MCF 10A (cell line): ENCODE measurements at regions not wholly inside any gene's neighbourhood (a gene's known extent, or its start where the extent isn't known, plus 50 kb on each side); places are given as distances from the start of the nearest gene placed in this dataset.

ENCODE experiments used
- BruUV-seq: library from RNA; stranded (reverse); fragments of 400-500 nt; replicated peaks from 2 replicates; lab custom pipeline; 2021; lab: Mats Ljungman, UMichigan
- CTCF ChIA-PET: fragments of 300-600 bp; sonication (Branson Sonifier 250); formaldehyde crosslinking; extraction: SDS; loops from one replicate; lab custom pipeline; 2021; ENCODE audit warnings: antibody characterized with exemption, inconsistent platforms; lab: Yijun Ruan, JAX
- POLR2A ChIA-PET: fragments of 300-600, 350-650 bp; sonication (Branson Sonifier 250); formaldehyde crosslinking; extraction: SDS; loops from one replicate; lab custom pipeline; 2020; ENCODE audit warnings: antibody characterized with exemption, inconsistent platforms; lab: Yijun Ruan, JAX
- DNase-seq: peaks from one replicate; pipeline ENCODE4 v3.0.0-alpha.2; 2018; ENCODE audit not compliant: unreplicated experiment
- H3K27ac Mint-ChIP-seq: one replicate; pipeline ENCODE4 v1.8.0; 2022; ENCODE audit warnings: mild to moderate bottlenecking, low read depth, mixed read lengths; ENCODE audit not compliant: unreplicated experiment
- H3K27me3 Mint-ChIP-seq: one replicate; pipeline ENCODE4 v1.8.0; 2022; ENCODE audit warnings: mixed read lengths; ENCODE audit not compliant: insufficient read depth, unreplicated experiment
- H3K36me3 Mint-ChIP-seq: one replicate; pipeline ENCODE4 v1.8.0; 2022; ENCODE audit warnings: mild to moderate bottlenecking, moderate library complexity, mixed read lengths; ENCODE audit not compliant: insufficient read depth, unreplicated experiment
- H3K4me1 Mint-ChIP-seq: one replicate; pipeline ENCODE4 v1.8.0; 2022; ENCODE audit warnings: mixed read lengths; ENCODE audit not compliant: insufficient read depth, unreplicated experiment
- H3K4me3 Mint-ChIP-seq: one replicate; pipeline ENCODE4 v1.8.0; 2022; ENCODE audit warnings: mild to moderate bottlenecking, moderate library complexity, mixed read lengths; ENCODE audit not compliant: unreplicated experiment
- H3K9me3 Mint-ChIP-seq: one replicate; pipeline ENCODE4 v1.8.0; 2022; ENCODE audit warnings: mixed read lengths; ENCODE audit not compliant: unreplicated experiment
- intact Hi-C: fragments of 100-400 bp; cut with micrococcal nuclease; formaldehyde crosslinking; loops from 2 replicates; pipeline ENCODE4 v1.14.1; 2022
- TF ChIP-seq, protein P1 (sequence below): fragments of 200-600 bp; IDR thresholded peaks from one replicate; pipeline ENCODE4 v1.8.0; 2022; ENCODE audit warnings: antibody characterized with exemption, mild to moderate bottlenecking; ENCODE audit not compliant: unreplicated experiment

DNA sequence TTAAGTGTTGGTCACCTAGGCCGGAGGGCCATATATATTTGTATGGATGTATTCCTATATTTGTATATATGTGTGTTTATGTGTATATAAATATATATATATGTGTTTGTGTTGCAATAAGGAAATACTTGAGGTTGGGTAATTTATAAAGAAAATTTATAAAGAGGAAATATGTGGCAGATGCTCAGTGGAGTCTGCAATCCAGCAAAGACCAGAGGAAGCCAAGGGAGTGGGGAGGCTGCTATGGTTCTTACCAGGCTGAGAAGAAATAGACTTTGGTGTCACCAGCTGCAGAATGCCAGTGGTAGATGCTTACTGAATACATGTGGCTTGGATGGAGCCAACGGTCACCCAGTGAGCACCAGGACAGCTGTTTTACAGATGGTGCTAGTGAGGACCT is 97.4 kb upstream of the ELOVL5 start:
- no peaks in the 10 kb centered on the region for H3K36me3 Mint-ChIP-seq
- ChIA-PET POLR2A (no interaction called here), CTCF (no interaction called here)
- DNase-seq = no peak
- H3K4me3 Mint-ChIP-seq = no peak overlapping the region
- H3K27me3 Mint-ChIP-seq = no peaks in the 10 kb centered on the region
- peaks cover 2% of the 10 kb centered on the region for H3K4me1 Mint-ChIP-seq
- H3K9me3 Mint-ChIP-seq = no peaks in the 10 kb centered on the region
- TF ChIP-seq, protein P1, sequence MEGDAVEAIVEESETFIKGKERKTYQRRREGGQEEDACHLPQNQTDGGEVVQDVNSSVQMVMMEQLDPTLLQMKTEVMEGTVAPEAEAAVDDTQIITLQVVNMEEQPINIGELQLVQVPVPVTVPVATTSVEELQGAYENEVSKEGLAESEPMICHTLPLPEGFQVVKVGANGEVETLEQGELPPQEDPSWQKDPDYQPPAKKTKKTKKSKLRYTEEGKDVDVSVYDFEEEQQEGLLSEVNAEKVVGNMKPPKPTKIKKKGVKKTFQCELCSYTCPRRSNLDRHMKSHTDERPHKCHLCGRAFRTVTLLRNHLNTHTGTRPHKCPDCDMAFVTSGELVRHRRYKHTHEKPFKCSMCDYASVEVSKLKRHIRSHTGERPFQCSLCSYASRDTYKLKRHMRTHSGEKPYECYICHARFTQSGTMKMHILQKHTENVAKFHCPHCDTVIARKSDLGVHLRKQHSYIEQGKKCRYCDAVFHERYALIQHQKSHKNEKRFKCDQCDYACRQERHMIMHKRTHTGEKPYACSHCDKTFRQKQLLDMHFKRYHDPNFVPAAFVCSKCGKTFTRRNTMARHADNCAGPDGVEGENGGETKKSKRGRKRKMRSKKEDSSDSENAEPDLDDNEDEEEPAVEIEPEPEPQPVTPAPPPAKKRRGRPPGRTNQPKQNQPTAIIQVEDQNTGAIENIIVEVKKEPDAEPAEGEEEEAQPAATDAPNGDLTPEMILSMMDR = no peak
- intact Hi-C loops = no loop called here
- no peak overlapping the region for H3K27ac Mint-ChIP-seq
- no TSS peak for BruUV-seq

DNA sequence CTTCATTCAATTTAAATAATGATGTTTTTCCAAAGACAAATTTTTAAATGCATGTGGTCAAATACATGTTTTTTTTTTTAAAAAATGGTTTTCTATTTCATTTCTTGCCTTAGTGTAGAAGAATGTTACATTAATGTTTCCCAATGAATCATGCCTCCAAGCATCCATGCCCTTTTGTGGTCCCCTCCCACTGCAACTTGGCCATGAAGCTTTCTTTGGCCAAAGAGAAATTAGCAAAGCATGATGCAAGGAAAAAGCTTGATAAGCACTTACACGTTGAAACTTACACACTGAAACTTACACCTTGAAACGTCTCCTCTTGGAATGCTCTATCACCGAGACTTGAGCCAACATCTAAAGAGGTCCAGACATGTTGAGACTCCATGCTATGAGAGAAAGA is 93.0 kb upstream of the ELOVL5 start:
- Mint-ChIP-seq H3K4me3 (no peak overlapping the region), H3K27ac (no peak overlapping the region), H3K9me3 (no peaks in the 10 kb centered on the region), H3K27me3 (no peaks in the 10 kb centered on the region), H3K36me3 (no peaks in the 10 kb centered on the region), H3K4me1 (peaks cover 18% of the 10 kb centered on the region)
- intact Hi-C loops = no loop called here
- TF ChIP-seq, protein P1 = no peak
- no peak for DNase-seq
- ChIA-PET POLR2A (interaction anchor here (1.1 to 2.2 kb wide), 3 partner anchors 9 to 267 kb away, joined by 3 to 17 read pairs (median 5); no protein-coding TSS in a partner anchor), CTCF (interaction anchor here (0.7 to 0.9 kb wide), 2 partner anchors 16 to 51 kb away, joined by 3 read pairs; no protein-coding TSS in a partner anchor)
- no TSS peak for BruUV-seq

DNA sequence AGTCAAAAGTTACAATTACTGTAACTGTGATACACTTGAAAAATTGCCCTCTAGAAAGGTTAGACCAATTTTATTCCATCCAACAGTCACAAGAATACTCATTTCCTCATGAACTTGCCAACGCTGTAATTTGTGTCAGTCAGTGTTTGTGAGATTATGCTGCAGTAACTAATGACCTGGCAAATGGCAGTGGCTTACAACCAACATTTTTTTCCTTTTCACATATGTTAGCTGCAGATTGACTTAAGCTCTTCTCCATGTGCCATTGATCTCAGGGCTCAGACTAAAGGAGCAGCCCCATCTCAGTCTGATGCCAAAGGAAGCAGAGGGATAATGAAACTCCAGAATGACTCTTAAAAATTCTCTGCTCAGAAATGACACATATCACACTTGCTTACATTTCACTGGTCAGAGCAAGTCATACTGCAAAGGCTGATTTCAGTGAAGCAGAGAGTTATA is 92.3 kb upstream of the ELOVL5 start:
- TF ChIP-seq, protein P1 = no peak
- POLR2A ChIA-PET = interaction anchor here (1.8 to 2.2 kb wide), 2 partner anchors 8 to 24 kb away, joined by 5 to 17 read pairs; no protein-coding TSS in a partner anchor
- Mint-ChIP-seq H3K4me3 (no peak overlapping the region), H3K27me3 (no peaks in the 10 kb centered on the region), H3K9me3 (no peaks in the 10 kb centered on the region), H3K4me1 (peaks cover 22% of the 10 kb centered on the region), H3K36me3 (no peaks in the 10 kb centered on the region), H3K27ac (no peak overlapping the region)
- no TSS peak for BruUV-seq
- no peak for DNase-seq
- CTCF ChIA-PET = interaction anchor here (0.5 to 0.9 kb wide), 3 partner anchors 15 to 285 kb away, joined by 3 read pairs; no protein-coding TSS in a partner anchor
- intact Hi-C loops = no loop called here

DNA sequence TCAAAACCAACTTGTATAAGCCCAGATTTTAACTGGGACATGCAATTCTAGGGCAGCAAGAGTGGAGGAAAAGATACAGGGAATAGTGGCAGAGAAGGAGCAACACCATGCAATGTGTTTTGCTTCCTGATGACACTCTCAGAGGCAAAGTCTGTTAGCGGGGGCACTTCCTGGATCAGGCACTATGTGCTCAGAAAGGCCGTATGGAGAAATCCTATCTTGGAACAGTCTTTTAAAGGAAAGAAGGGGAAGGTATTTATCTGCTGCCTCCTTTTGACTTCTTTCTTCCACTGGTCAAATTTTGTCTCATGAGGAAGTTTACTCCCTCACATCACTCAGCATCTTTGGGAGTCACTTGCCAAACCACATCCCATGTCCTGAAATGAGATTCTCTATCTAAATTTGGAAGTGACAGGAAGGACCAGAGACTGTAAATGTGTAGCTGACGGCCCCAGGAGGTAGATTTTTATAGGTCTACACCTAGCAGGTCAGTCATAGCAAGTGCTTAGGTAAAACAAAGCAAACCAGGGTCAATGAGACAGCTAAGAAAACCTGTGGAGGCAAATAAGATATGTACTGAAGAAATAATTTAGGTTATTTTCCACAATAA is 91.7 kb upstream of the ELOVL5 start:
- H3K4me3 Mint-ChIP-seq = no peak overlapping the region
- H3K9me3 Mint-ChIP-seq = no peaks in the 10 kb centered on the region
- intact Hi-C loops = no loop called here
- no peak overlapping the region for H3K27ac Mint-ChIP-seq
- H3K27me3 Mint-ChIP-seq = no peaks in the 10 kb centered on the region
- ChIA-PET CTCF (interaction anchor here (0.5 to 2.4 kb wide), 6 partner anchors 14 to 934 kb away, joined by 3 to 15 read pairs (median 3); no protein-coding TSS in a partner anchor), POLR2A (interaction anchor here (0.6 to 2.4 kb wide), 4 partner anchors 25 to 996 kb away, joined by 3 to 17 read pairs (median 8); no protein-coding TSS in a partner anchor)
- BruUV-seq = no TSS peak
- TF ChIP-seq, protein P1 = no peak
- peaks cover 22% of the 10 kb centered on the region for H3K4me1 Mint-ChIP-seq
- no peak for DNase-seq
- no peaks in the 10 kb centered on the region for H3K36me3 Mint-ChIP-seq
